Spleen (tissue), 11 donors: ENCODE measurements at regions not wholly inside any gene's neighbourhood (a gene's known extent, or its start where the extent isn't known, plus 50 kb on each side); places are given as distances from the start of the nearest gene placed in this dataset.
"Not testable (repeated sequence)": the region's sequence is repeated elsewhere in the genome, so short reads cannot be mapped to it uniquely, and the experiment has no call there.

ENCODE experiments used
- DNase-seq: peaks from one replicate; pipeline ENCODE4 v3.0.0-alpha.2; 2020
- H3K27ac ChIP-seq, 8 donors: fragments of 200-600 bp; sonication (generic) in 7 of 8; 1 replicate in 4 of 8; 2 replicates in 4 of 8; pipeline versions ENCODE4 v1.5.0 to v1.8.0; 2016 to 2021; ENCODE audit warnings: inconsistent platforms in 4 of 8, mild to moderate bottlenecking in 4 of 8, moderate library complexity in 1 of 8
- H3K27me3 ChIP-seq, 7 donors: fragments of 200-600 bp; sonication (generic) in 6 of 7; replicated peaks in 1 of 7; 1 replicate in 4 of 7; 2 replicates in 3 of 7; pipeline versions ENCODE4 v1.5.0 to v1.8.0; 2016 to 2021; ENCODE audit warnings: inconsistent platforms in 3 of 7, mild to moderate bottlenecking in 1 of 7
- H3K36me3 ChIP-seq, 6 donors: fragments of 200-600 bp; sonication (generic) in 5 of 6; 1 replicate in 4 of 6; 2 replicates in 2 of 6; pipeline versions ENCODE4 v1.5.0 to v1.8.0; 2016 to 2021; ENCODE audit warnings: inconsistent platforms in 2 of 6
- H3K4me1 ChIP-seq, 6 donors: fragments of 200-600 bp; sonication (generic) in 5 of 6; 1 replicate in 3 of 6; 2 replicates in 3 of 6; pipeline versions ENCODE4 v1.5.0 to v1.8.0; 2016 to 2021; ENCODE audit warnings: inconsistent platforms in 3 of 6
- H3K4me3 ChIP-seq, 8 donors: fragments of 200-600 bp; sonication (generic) in 7 of 8; 1 replicate in 4 of 8; 2 replicates in 4 of 8; pipeline versions ENCODE4 v1.5.0 to v1.8.0; 2016 to 2021; ENCODE audit warnings: inconsistent platforms in 4 of 8, mild to moderate bottlenecking in 4 of 8, moderate library complexity in 2 of 8
- H3K9me3 ChIP-seq, 8 donors: fragments of 200-600 bp; sonication (generic) in 7 of 8; 1 replicate in 4 of 8; 2 replicates in 4 of 8; pipeline versions ENCODE4 v1.5.0 to v1.8.0; 2016 to 2021; ENCODE audit warnings: inconsistent platforms in 4 of 8
- POLR2A ChIP-seq, 3 donors: fragments of 450-650 bp; IDR thresholded peaks; one replicate each; pipeline ENCODE4 v1.5.1; 2017; ENCODE audit warnings: antibody characterized with exemption in 3 of 3, mild to moderate bottlenecking in 1 of 3
- POLR2AphosphoS5 ChIP-seq, 3 donors: sonication (generic); formaldehyde crosslinking; IDR thresholded peaks; one replicate each; pipeline ENCODE4 v1.5.1; 2017; ENCODE audit warnings: antibody characterized with exemption in 3 of 3
- WGBS, 5 donors: extraction: QIAGEN DNeasy Blood & Tissue Kit in 3 of 5; methylation state at CpG; one replicate each; pipeline versions ENCODE4 v1.1.5 to v1.1.7; 2013 to 2018; 5-methylcytosine and 5-hydroxymethylcytosine counted together
- intact Hi-C: fragments of 100-400 bp; cut with DNase I; formaldehyde crosslinking; loops from one replicate; pipeline ENCODE4 v1.15.0; 2023; ENCODE audit warnings: low total_unique reads
- TF ChIP-seq, protein P1 (sequence below), 11 experiments: fragments of 200-600 bp in 7 of 11; fragments of 450-650 bp in 4 of 11; sonication (generic) in 4 of 11; IDR thresholded peaks in 8 of 11; conservative IDR thresholded peaks in 3 of 11; 1 replicate in 7 of 11; 2 replicates in 4 of 11; pipeline versions ENCODE4 v1.4.0 to v1.8.0; 2016 to 2021; ENCODE audit warnings: antibody characterized with exemption in 11 of 11, inconsistent platforms in 4 of 11, mild to moderate bottlenecking in 1 of 11
- donor health status: healthy with polysubstance abuse.
- donor health status: DM: no; HTN: no; CAD: no; lungs with moderate emphysema.
- donor health status: DM: no; HTN: no; CAD: no.
- donor health status: Bipolar disorder and iron deficiency.
- donor health status: healthy.
- donor health status: DM: no; HTN: no; CAD: no.
- donor health status: DM: yes; HTN: yes; CAD: no.

DNA sequence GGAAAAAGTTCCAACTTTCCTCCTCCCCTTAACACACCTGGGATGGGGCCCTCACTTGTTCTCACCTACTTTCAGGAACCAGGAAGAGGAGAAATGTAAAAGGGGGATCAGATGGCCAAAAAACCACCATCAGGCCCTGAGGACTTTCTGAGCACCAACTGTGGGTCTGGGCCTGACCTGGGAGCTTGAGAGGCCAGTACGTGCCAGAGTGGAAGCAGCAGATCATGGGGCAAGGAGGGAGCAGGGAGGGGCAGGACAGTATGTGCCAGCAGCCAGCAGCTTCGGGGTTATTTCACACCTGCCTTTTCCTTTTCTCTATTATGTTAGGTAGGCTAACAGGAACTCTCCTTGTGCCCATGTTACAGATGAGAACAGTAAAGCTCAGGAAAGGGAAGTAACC lies 118.8 kb upstream of the UNC5B start:
- H3K4me3 ChIP-seq = no peak overlapping the region
- no peak for DNase-seq
- H3K9me3 ChIP-seq = peaks cover 0 to 12% (median 0%) of the 10 kb centered on the region in 8 donors
- H3K4me1 ChIP-seq = no peaks in the 10 kb centered on the region
- WGBS, 5 donors = 69 to 96% (median 80%) methylated on average over 2 of the region's 2 CpGs
- intact Hi-C loops = no loop called here
- H3K36me3 ChIP-seq = no peaks in the 10 kb centered on the region
- TF ChIP-seq POLR2A (IDR thresholded peaks at IDR 0.05) = no peak
- TF ChIP-seq POLR2AphosphoS5 (IDR thresholded peaks at IDR 0.05) = no peak
- TF ChIP-seq, protein P1, sequence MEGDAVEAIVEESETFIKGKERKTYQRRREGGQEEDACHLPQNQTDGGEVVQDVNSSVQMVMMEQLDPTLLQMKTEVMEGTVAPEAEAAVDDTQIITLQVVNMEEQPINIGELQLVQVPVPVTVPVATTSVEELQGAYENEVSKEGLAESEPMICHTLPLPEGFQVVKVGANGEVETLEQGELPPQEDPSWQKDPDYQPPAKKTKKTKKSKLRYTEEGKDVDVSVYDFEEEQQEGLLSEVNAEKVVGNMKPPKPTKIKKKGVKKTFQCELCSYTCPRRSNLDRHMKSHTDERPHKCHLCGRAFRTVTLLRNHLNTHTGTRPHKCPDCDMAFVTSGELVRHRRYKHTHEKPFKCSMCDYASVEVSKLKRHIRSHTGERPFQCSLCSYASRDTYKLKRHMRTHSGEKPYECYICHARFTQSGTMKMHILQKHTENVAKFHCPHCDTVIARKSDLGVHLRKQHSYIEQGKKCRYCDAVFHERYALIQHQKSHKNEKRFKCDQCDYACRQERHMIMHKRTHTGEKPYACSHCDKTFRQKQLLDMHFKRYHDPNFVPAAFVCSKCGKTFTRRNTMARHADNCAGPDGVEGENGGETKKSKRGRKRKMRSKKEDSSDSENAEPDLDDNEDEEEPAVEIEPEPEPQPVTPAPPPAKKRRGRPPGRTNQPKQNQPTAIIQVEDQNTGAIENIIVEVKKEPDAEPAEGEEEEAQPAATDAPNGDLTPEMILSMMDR (IDR thresholded peaks at IDR 0.05 in 8 of 11, conservative IDR thresholded peaks at IDR 0.05 in 3 of 11) = no peak
- H3K27ac ChIP-seq = no peak overlapping the region
- peaks cover 0 to 8% (median 0%) of the 10 kb centered on the region in 7 donors for H3K27me3 ChIP-seq

DNA sequence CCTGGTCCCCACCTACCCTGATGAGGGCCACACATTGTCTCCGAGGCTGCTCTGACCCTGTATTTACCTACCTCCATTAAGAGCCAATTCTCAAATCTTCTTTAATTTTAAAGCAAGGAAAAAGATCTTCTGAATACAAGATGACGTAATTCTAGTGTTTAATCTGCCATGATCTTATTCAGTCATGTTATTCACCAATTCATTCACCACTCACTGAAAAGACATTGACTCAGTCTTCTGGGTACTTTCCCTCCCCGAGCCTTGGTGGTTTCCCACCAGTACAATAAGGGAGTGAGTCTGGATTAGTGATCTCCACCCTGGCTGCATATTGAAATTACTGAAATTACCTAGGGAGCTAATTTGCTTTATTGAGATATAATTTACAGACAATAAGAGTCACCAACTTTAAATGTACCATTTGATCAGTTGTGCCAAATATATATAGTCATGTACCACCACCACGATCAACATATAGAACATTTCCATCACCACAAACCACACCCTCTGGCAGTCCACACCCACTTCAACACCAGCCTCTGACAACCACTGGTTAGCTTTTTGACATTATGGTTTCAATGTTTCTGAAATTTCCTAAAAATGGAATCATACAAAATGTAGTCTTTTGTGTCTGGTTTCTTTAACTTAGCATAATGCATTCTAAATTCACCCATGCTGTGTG lies 117.5 kb upstream of the UNC5B start:
- H3K9me3 ChIP-seq = peaks cover 0 to 12% (median 0%) of the 10 kb centered on the region in 8 donors
- DNase-seq = no peak
- H3K4me3 ChIP-seq = no peak overlapping the region
- H3K4me1 ChIP-seq = no peaks in the 10 kb centered on the region
- H3K27me3 ChIP-seq = peaks cover 0 to 8% (median 0%) of the 10 kb centered on the region in 7 donors
- TF ChIP-seq, protein P1 (IDR thresholded peaks at IDR 0.05 in 8 of 11, conservative IDR thresholded peaks at IDR 0.05 in 3 of 11) = no peak
- TF ChIP-seq POLR2A (IDR thresholded peaks at IDR 0.05) (no peak), POLR2AphosphoS5 (IDR thresholded peaks at IDR 0.05) (no peak)
- WGBS, 5 donors = 69 to 86% (median 75%) methylated on average over 4 of the region's 4 CpGs
- H3K27ac ChIP-seq = no peak overlapping the region
- no peaks in the 10 kb centered on the region for H3K36me3 ChIP-seq
- intact Hi-C loops = no loop called here

DNA sequence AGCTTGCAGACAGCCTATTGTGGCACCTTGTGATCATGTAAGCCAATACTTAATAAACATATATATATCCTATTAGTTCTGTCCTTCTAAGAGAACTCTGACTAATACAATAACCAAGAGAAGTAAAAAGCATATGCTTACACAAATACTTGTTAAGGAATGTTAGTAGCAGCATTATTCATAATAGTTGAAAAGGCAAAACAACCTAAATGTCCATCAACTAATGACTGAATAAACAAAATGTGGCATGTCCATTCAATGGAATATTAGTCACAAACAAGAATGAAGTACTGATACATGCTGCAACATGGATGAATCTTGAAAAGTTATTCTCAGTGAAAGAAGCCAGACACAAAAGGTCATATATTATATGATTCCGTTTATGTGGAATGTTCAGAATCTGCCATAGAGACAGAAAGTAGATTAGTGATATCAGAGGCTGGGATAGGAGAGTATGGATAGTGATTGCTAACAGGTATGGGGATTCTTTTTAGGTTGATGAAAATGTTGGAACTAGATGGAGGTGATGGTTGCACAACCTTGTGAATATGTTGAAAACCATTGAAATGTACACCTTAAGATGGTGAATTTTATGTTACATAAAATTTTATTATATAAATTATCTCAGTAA lies 112.5 kb upstream of the UNC5B start:
- 74 to 92% (median 81%) methylated on average over 1 of the region's 1 CpG for WGBS, 5 donors
- peaks cover 0 to 8% (median 0%) of the 10 kb centered on the region in 7 donors for H3K27me3 ChIP-seq
- H3K27ac ChIP-seq = no peak overlapping the region
- H3K4me1 ChIP-seq = no peaks in the 10 kb centered on the region
- no peak overlapping the region for H3K4me3 ChIP-seq
- no peaks in the 10 kb centered on the region for H3K9me3 ChIP-seq
- DNase-seq = no peak
- no peaks in the 10 kb centered on the region for H3K36me3 ChIP-seq
- no peak for TF ChIP-seq POLR2AphosphoS5 (IDR thresholded peaks at IDR 0.05)
- TF ChIP-seq, protein P1 (IDR thresholded peaks at IDR 0.05 in 8 of 11, conservative IDR thresholded peaks at IDR 0.05 in 3 of 11) = no peak
- no peak for TF ChIP-seq POLR2A (IDR thresholded peaks at IDR 0.05)
- intact Hi-C loops = no loop called here

GRCh38 chr10:71103961-71104360 lies 108.4 kb upstream of the UNC5B start:
- Histone ChIP-seq H3K36me3 (no peaks in the 10 kb centered on the region), H3K27me3 (no peaks in the 10 kb centered on the region), H3K4me1 (peaks cover 0 to 7% (median 0%) of the 10 kb centered on the region in 6 donors), H3K27ac (no peak overlapping the region), H3K4me3 (no peak overlapping the region), H3K9me3 (peaks cover 0 to 11% (median 3%) of the 10 kb centered on the region in 8 donors)
- TF ChIP-seq POLR2AphosphoS5 (IDR thresholded peaks at IDR 0.05) = no peak
- TF ChIP-seq POLR2A (IDR thresholded peaks at IDR 0.05) = no peak
- TF ChIP-seq, protein P1 (IDR thresholded peaks at IDR 0.05 in 8 of 11, conservative IDR thresholded peaks at IDR 0.05 in 3 of 11) = no peak
- intact Hi-C loops = no loop called here
- no peak for DNase-seq
- 88 to 95% (median 92%) methylated on average over 3 of the region's 3 CpGs for WGBS, 5 donors

GRCh38 chr10:71106151-71106550 lies 106.2 kb upstream of the UNC5B start:
- peaks cover 0 to 12% (median 3%) of the 10 kb centered on the region in 8 donors for H3K9me3 ChIP-seq
- intact Hi-C loops, H3K4me3 ChIP-seq, H3K27me3 ChIP-seq, H3K4me1 ChIP-seq, H3K36me3 ChIP-seq, DNase-seq: not testable (repeated sequence)
- peak overlapping the region in 4 of 8 donors; percentile 23 to 52 (median 44) for H3K27ac ChIP-seq
- 37 to 52% (median 48%) methylated on average over 4 of the region's 4 CpGs for whole genome bisulfite sequencing, 5 donors

GRCh38 chr10:71107117-71107516 lies 105.3 kb upstream of the UNC5B start:
- H3K27ac ChIP-seq, H3K36me3 ChIP-seq, H3K4me3 ChIP-seq, H3K4me1 ChIP-seq, DNase-seq, intact Hi-C loops, H3K27me3 ChIP-seq: not testable (repeated sequence)
- peaks cover 0 to 22% (median 12%) of the 10 kb centered on the region in 8 donors for H3K9me3 ChIP-seq
- 90 to 98% (median 93%) methylated on average over 7 of the region's 7 CpGs for WGBS, 5 donors
